HG03196 (cell line): ENCODE measurements at regions not wholly inside any gene's neighbourhood (a gene's known extent, or its start where the extent isn't known, plus 50 kb on each side); places are given as distances from the start of the nearest gene placed in this dataset.

Experiments used
- ATAC-seq: cut with Tn5 transposase; IDR thresholded peaks from one replicate; pipeline ENCODE4 v1.9.1; 2021; ENCODE audit not compliant: unreplicated experiment

GRCh38 chr7:32347244-32347828, 142.8 kb downstream of the LSM5 start:
- no peak for ATAC-seq

GRCh38 chr7:32346253-32346652, 143.9 kb downstream of the LSM5 start:
- ATAC-seq, result no peak

GRCh38 chr7:32336726-32337125, 153.5 kb downstream of the LSM5 start:
- no peak for ATAC-seq

GRCh38 chr7:32335107-32335506, 155.1 kb downstream of the LSM5 start:
- no peak for ATAC-seq

GRCh38 chr7:32330602-32331001, 159.6 kb downstream of the LSM5 start:
- ATAC-seq, result no peak

GRCh38 chr7:32326078-32326477, 164.1 kb downstream of the LSM5 start:
- no peak for ATAC-seq

GRCh38 chr7:32323712-32324111, 166.5 kb downstream of the LSM5 start:
- no peak for ATAC-seq

- ATAC-seq, result no peak
Measured at GRCh38 chr7:32319012-32319382, 171.2 kb downstream of the LSM5 start.

- no peak for ATAC-seq
Measured at GRCh38 chr7:32318300-32319011, 171.7 kb downstream of the LSM5 start.

- ATAC-seq, result no peak
Measured at GRCh38 chr7:32316839-32317238, 173.3 kb downstream of the LSM5 start.

GRCh38 chr7:32314761-32315160, 175.4 kb downstream of the LSM5 start:
- no peak for ATAC-seq

- ATAC-seq, result no peak
Measured at GRCh38 chr7:32301427-32301826, 188.8 kb downstream of the LSM5 start.

GRCh38 chr7:32299133-32299702, 191.0 kb downstream of the LSM5 start:
- no peak for ATAC-seq

GRCh38 chr7:32298408-32299132, 191.6 kb downstream of the LSM5 start:
- ATAC-seq, result no peak

GRCh38 chr7:32293833-32294232, 196.3 kb downstream of the LSM5 start:
- ATAC-seq, result no peak

GRCh38 chr7:32289651-32290414, 200.3 kb downstream of the LSM5 start:
- ATAC-seq, result no peak

- no peak for ATAC-seq
Measured at GRCh38 chr7:32285698-32286097, 204.5 kb downstream of the LSM5 start.

- ATAC-seq, result no peak
Measured at GRCh38 chr7:32283546-32283945, 206.6 kb downstream of the LSM5 start.

- no peak for ATAC-seq
Measured at GRCh38 chr7:32279500-32279899, 209.3 kb upstream of the PDE1C start.

GRCh38 chr7:32275216-32276009, 205.2 kb upstream of the PDE1C start:
- ATAC-seq, result no peak
